ENCODE measurements at regions not wholly inside any gene's neighbourhood (a gene's known extent, or its start where the extent isn't known, plus 50 kb on each side); places are given as distances from the start of the nearest gene placed in this dataset.
"Not testable (repeated sequence)": the region's sequence is repeated elsewhere in the genome, so short reads cannot be mapped to it uniquely, and the experiment has no call there.

DNA sequence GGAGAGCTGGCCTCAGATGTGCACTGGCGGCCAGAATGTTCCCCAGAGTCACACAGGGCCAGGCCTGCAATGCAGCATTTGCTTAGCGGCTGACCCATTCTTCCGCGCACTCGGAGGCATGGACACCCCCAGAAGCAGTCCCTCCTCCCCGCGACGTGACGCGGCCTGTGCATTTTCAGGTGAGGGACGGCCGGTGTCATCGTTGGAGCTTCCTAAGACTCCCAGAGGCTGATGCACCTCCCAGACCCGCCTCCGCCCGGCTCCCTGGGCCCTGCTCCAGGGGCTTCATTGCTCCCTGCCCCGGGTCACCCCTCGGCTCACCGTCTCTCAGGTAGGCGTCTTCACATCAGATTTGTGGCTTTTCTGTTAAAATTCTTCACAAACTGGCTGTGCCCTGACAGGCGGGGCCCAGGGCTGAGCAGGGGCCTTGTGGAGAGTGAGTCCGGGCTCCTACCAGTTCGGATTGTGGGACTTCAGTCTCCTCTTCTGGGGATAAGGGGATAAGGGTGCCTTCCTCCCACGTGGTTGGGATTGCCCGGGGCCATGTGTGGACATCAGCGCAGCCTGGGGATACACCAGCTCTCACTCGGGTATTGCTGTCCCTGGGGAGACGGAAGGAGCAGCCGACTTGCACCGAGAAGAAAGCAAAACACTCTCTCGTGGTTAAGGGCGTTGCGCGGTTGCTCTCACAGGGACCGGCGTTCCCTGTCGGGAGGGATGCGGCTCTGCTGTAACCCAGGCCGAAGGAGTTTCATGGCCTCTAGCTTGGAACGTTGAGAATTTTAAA is 249.1 kb downstream of the ADGRD1 start:
- no peak for DNase-seq (ENCODE audit: low read depth)
- no peak for TF ChIP-seq CTCF (conservative IDR thresholded peaks at IDR 0.05; ENCODE audit: low read depth, low read length)
- no peak overlapping the region for H3K4me3 ChIP-seq (ENCODE audit: low read depth, low read length)

DNA sequence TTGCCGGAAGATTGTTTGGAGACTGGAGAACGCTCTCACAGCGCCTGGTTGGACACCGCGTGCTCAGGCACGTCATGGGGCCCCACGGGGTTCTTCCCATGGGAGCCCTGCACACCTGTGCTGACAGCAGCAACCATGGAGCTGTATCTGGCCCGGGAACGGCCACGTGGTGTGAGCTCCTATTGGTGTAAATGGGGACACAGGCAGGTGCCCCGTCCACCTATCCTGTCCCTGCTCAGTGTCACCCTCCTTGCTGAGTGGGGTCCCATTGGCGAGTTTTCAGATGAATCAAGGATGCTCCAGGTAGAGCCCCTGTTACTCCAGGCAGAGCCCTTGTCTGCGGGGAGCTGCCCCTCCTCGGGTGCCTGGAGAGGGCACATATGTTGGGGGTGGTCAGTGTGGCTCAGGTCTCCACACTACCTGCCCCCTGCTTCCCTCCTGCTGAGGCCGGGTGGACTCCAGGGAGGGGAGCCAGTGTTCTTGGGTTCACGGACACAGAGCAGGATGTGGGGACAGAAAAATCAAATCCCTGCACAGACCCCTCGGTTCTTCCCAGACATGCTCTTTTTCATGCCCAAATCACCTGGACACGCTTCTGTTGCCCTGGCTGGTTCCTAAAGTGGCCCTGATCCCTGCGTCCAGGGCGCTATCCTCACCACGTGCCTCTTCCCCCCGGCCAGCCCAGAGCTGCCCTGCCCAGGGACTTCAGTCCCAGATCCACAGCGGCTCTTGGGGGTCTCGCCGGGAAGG is 250.1 kb downstream of the ADGRD1 start:
- no peak overlapping the region for H3K4me3 ChIP-seq (ENCODE audit: low read depth, low read length)
- DNase-seq (ENCODE audit: low read depth): no peak
- TF ChIP-seq CTCF (conservative IDR thresholded peaks at IDR 0.05; ENCODE audit: low read depth, low read length): no peak

DNA sequence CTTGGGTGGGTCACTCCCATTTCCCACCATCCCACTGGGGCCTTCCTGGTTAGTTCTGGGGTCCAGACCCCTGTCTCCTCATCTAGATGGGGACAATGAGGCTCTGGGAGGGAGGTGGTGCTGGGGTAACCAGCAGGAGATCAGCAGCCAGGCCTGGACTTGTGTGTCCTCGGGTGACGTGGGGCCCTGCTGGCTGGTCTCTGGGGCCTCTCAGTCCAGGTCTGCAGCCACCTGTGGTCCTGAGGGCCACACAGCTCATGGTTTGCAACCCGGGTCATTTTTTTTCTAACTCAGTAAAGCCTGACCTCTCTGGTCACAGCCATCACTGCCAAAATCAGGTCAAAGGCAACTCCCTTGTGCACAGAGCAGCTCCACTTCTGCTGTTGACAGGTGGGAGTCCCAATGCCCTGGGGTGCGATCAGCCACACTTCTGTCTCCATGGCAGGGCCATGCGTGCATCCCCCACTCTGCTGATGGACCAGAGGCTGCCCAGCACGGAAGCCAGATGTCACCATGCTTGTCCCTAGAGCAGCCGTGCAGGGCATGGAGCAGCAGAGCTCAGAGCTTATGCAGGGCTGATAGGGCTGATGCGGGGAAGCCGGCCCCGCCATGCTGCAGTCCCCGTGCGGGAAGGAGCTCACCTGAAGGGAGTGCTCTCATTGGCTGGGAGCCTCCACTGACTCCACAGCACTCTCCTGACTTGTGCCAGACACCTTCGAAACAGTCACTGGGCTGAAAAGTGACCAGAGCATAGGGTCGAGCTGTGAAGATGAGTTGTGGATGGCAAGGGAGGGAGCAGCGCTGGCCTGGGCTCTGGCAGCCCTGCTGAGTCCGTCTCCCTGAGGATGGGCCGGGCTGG is 250.9 kb downstream of the ADGRD1 start:
- H3K4me3 ChIP-seq (ENCODE audit: low read depth, low read length): no peak overlapping the region
- TF ChIP-seq CTCF (conservative IDR thresholded peaks at IDR 0.05; ENCODE audit: low read depth, low read length): no peak
- DNase-seq (ENCODE audit: low read depth): no peak

DNA sequence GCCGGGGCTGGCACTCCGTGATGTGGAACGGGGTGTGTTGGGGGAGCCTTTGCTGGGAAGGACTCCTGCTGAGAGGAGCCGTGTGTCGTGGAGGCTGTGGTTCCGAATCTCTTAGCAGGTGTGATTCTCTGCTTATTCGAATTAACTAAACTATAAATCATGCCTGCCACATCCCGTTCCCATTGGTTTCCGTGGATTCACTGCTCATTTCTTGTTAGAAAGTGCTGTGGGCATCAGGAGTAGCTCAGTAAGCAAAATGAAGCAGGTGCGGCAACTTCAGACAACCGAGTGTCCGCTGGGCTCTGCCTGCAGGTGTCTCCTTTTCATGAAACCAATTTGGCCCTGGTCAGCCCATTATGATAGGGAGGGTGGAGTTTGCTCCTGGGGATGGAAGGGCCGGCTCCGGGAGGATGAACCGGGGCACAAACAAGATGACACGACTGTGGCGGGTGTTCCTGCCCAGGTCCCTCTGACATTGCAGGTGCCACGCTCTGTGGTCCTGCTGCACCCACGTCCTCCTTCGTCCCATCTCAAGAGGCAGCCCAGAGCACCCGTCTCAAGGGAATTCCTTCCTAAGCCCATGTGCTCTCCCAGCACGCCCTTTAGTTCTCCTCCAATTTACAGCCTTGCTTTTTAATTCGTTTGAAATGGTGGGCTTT is 251.7 kb downstream of the ADGRD1 start:
- DNase-seq (ENCODE audit: low read depth); H3K4me3 ChIP-seq (ENCODE audit: low read depth, low read length): not testable (repeated sequence)

- H3K4me3 ChIP-seq (ENCODE audit: low read depth, low read length); DNase-seq (ENCODE audit: low read depth): not testable (repeated sequence)
These were observed 253.1 kb downstream of the ADGRD1 start for GRCh38 chr12:131206630-131207299.

GRCh38 chr12:131207300-131207660 is 253.6 kb downstream of the ADGRD1 start:
- H3K4me3 ChIP-seq (ENCODE audit: low read depth, low read length); DNase-seq (ENCODE audit: low read depth): not testable (repeated sequence)

DNA sequence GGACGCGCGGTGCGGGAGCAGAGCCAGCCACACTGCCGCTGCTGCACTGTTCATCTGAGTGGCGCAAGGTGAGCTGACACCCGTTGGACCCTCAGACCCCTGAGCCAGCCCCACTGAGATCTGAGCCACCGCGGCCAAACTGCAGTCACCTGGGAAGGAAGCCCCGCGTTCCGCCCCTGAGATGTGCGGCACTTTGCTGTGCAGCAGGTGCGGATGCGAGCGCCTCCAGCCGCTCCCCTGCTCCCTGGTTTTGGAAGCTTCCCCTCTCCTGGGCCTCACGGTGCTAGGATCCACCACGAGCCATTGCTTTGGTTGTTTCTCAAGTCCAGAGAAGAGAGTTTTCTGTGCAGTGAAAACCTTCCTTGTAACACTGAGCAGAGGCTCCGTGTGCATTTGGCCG is 254.1 kb downstream of the ADGRD1 start:
- DNase-seq (ENCODE audit: low read depth): not testable (repeated sequence)

DNA sequence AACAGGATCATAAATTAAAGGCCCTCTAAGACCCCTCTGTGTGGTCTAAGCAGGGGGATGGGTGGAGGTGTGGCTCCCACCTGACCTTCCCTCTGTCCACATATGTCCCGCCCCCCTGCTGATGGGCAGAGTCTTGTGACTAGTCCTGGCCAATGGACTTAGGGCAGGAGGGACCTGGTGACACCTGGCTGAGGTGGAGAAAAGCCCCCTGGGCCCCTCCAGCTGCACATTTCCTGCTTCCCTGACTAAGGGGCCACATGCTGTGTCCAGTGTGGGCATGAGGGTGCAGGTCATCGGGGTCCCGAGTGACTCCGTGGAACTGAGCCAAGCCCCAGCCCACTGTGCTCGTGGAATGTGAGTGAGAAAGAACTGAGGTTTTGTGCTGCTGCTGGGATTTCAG is 254.7 kb downstream of the ADGRD1 start:
- H3K4me3 ChIP-seq (ENCODE audit: low read depth, low read length): no peak overlapping the region
- DNase-seq (ENCODE audit: low read depth): no peak

More for the DNA sequence above, 254.1 kb downstream of the ADGRD1 start:
- not testable (repeated sequence) for H3K4me3 ChIP-seq (ENCODE audit: low read depth, low read length)

More for the DNA sequence above, 254.7 kb downstream of the ADGRD1 start:
- no peak for TF ChIP-seq CTCF (conservative IDR thresholded peaks at IDR 0.05; ENCODE audit: low read depth, low read length)

Measured in choroid plexus epithelial cell (primary cell).